SU-DHL-6 (cell line): ENCODE measurements at regions not wholly inside any gene's neighbourhood (a gene's known extent, or its start where the extent isn't known, plus 50 kb on each side); places are given as distances from the start of the nearest gene placed in this dataset.

Experiments
- H2AFZ ChIP-seq: fragments of 200-600 bp; sonication (generic); 2 replicates; pipeline ENCODE4 v1.6.1; 2014; ENCODE audit warnings: low read depth, mild to moderate bottlenecking, moderate library complexity, mixed read lengths, antibody characterized with exemption, low read length; ENCODE audit not compliant: severe bottlenecking
- H3F3A ChIP-seq: fragments of 200-600 bp; shearing (Covaris generic); 2 replicates; pipeline ENCODE4 v1.6.0; 2016; ENCODE audit warnings: antibody characterized with exemption, mild to moderate bottlenecking; ENCODE audit not compliant: insufficient read depth
- H3K27ac ChIP-seq: fragments of 200-600 bp; sonication (generic); 2 replicates; pipeline ENCODE4 v1.5.1; 2016; ENCODE audit warnings: low read depth, mild to moderate bottlenecking, low read length, moderate library complexity, mixed read lengths
- H3K27me3 ChIP-seq: fragments of 200-600 bp; sonication (generic), shearing (Covaris generic); 2 replicates; pipeline ENCODE4 v1.6.0; 2014; ENCODE audit warnings: mild to moderate bottlenecking, low read length
- H3K36me3 ChIP-seq: fragments of 200-600 bp; sonication (generic); 2 replicates; pipeline ENCODE4 v1.6.1; 2014; ENCODE audit warnings: mild to moderate bottlenecking, low read length, mixed read lengths
- H3K4me2 ChIP-seq: fragments of 300-600, 200-600 bp; shearing (Covaris generic), sonication (generic); 2 replicates; pipeline ENCODE4 v1.6.0; 2014; ENCODE audit warnings: low read length, low read depth, mild to moderate bottlenecking; ENCODE audit not compliant: poor library complexity, severe bottlenecking
- H3K4me3 ChIP-seq: fragments of 200-600 bp; sonication (generic); 2 replicates; pipeline ENCODE4 v1.5.1; 2014; ENCODE audit warnings: antibody characterized with exemption, low read length, mild to moderate bottlenecking, mixed read lengths; ENCODE audit not compliant: insufficient read depth, poor library complexity, severe bottlenecking
- H3K79me2 ChIP-seq: fragments of 200-600 bp; sonication (generic); 2 replicates; pipeline ENCODE4 v1.6.1; 2014; ENCODE audit warnings: mild to moderate bottlenecking, low read length, moderate library complexity; ENCODE audit not compliant: insufficient read depth
- H3K9ac ChIP-seq: fragments of 200-600 bp; sonication (generic); 2 replicates; pipeline ENCODE4 v1.7.0; 2014; ENCODE audit warnings: mild to moderate bottlenecking, low read length
- H3K9me2 ChIP-seq: fragments of 200-600 bp; sonication (generic); replicated peaks from 2 replicates; pipeline ENCODE4 v1.6.1; 2014; ENCODE audit warnings: low read length; ENCODE audit not compliant: insufficient read depth
- H3K9me3 ChIP-seq: fragments of 200-600 bp; sonication (generic); 2 replicates; pipeline ENCODE4 v1.6.1; 2014; ENCODE audit warnings: low read length, mixed read lengths; ENCODE audit not compliant: insufficient read depth
- H4K20me1 ChIP-seq: fragments of 200-600 bp; sonication (generic); 2 replicates; pipeline ENCODE4 v1.6.1; 2014; ENCODE audit warnings: low read depth, mild to moderate bottlenecking, antibody characterized with exemption, low read length, moderate library complexity, mixed read lengths
- EZH2phosphoT487 ChIP-seq: fragments of 200-600 bp; sonication (generic), shearing (Covaris generic); conservative IDR thresholded peaks from 2 replicates; pipeline ENCODE4 v1.6.1; 2018; ENCODE audit warnings: mild to moderate bottlenecking, antibody characterized with exemption, low read length, moderate library complexity, mixed read lengths
- TF ChIP-seq, protein P1 (sequence below): fragments of 200-600 bp; sonication (generic); IDR thresholded peaks from one replicate; pipeline ENCODE4 v1.5.1; 2017; ENCODE audit warnings: antibody characterized with exemption, mild to moderate bottlenecking, low read length, moderate library complexity; ENCODE audit not compliant: insufficient read depth, poor library complexity, severe bottlenecking

DNA sequence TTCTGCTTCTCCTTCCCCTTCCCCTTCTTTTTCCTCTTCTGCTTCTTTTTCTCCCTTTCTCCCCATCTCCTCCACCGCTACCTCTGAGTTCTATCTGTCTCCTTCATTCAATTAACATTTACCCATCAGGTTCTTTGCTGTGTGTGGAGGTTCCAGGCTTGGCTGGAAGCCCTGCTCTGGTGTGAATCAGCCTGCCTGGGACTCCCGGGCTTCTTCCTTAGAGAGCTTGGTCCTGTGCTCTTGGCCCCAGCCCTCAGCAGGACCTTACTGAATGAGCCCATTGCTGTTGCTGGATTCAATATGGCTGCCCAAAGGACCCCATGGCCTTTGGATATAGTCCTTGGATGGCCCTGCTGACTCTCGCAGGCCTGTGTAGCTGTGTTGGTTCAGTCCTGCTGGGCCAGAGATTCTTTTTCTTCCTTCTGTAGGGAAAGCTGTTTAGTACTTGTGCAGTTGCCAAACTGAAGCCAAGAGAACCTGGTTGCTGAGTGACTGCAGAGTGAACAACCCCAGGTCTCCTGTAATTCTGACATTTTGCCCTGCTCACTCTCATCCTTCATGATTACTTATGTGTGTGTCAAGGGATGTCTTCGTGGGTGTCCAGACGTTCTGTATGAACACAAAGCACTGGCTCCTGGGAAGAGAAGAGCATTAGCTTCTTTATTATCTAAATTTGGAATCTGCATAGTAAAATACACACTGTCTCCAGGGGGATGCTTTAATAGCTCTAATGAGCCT is 81.0 kb upstream of the ZBED5 start:
- no peak overlapping the region for H2AFZ ChIP-seq
- no peaks in the 10 kb centered on the region for H3K9me2 ChIP-seq
- H3K4me3 ChIP-seq: no peak overlapping the region
- no peaks in the 10 kb centered on the region for H3K9me3 ChIP-seq
- no peaks in the 10 kb centered on the region for H3F3A ChIP-seq
- H4K20me1 ChIP-seq: no peaks in the 10 kb centered on the region
- H3K36me3 ChIP-seq: no peaks in the 10 kb centered on the region
- no peak overlapping the region for H3K9ac ChIP-seq
- no peak overlapping the region for H3K27ac ChIP-seq
- no peaks in the 10 kb centered on the region for H3K79me2 ChIP-seq
- H3K4me2 ChIP-seq: no peak overlapping the region
- no peaks in the 10 kb centered on the region for H3K27me3 ChIP-seq
- TF ChIP-seq, protein P1, sequence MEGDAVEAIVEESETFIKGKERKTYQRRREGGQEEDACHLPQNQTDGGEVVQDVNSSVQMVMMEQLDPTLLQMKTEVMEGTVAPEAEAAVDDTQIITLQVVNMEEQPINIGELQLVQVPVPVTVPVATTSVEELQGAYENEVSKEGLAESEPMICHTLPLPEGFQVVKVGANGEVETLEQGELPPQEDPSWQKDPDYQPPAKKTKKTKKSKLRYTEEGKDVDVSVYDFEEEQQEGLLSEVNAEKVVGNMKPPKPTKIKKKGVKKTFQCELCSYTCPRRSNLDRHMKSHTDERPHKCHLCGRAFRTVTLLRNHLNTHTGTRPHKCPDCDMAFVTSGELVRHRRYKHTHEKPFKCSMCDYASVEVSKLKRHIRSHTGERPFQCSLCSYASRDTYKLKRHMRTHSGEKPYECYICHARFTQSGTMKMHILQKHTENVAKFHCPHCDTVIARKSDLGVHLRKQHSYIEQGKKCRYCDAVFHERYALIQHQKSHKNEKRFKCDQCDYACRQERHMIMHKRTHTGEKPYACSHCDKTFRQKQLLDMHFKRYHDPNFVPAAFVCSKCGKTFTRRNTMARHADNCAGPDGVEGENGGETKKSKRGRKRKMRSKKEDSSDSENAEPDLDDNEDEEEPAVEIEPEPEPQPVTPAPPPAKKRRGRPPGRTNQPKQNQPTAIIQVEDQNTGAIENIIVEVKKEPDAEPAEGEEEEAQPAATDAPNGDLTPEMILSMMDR: no peak
- TF ChIP-seq EZH2phosphoT487: no peak

DNA sequence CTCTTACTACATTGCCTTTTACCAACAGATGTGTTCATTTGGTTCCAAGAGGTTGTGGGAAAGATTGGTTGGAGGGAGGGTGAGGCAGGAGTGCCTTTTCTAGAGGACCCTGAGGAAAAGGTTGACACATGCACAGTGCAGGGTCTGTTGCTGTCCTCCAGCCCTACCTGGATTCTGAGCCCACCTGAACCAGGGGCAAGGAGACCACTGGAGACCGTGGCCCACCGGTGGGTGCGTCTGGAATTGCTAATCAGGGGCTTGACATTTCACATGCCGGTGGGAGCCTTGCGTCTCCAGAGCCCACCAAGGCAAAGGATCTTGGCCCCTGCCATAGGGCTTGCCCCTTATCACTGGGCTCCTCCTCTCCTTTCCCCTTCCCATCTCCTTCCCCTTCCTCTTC is 80.4 kb upstream of the ZBED5 start:
- H3K9me3 ChIP-seq: no peaks in the 10 kb centered on the region
- H3K27ac ChIP-seq: no peak overlapping the region
- H3K4me3 ChIP-seq: no peak overlapping the region
- no peaks in the 10 kb centered on the region for H3K79me2 ChIP-seq
- H3F3A ChIP-seq: no peaks in the 10 kb centered on the region
- H3K9me2 ChIP-seq: no peaks in the 10 kb centered on the region
- no peak overlapping the region for H2AFZ ChIP-seq
- no peak overlapping the region for H3K4me2 ChIP-seq
- no peaks in the 10 kb centered on the region for H3K36me3 ChIP-seq
- H4K20me1 ChIP-seq: no peaks in the 10 kb centered on the region
- no peaks in the 10 kb centered on the region for H3K27me3 ChIP-seq
- no peak for TF ChIP-seq EZH2phosphoT487
- TF ChIP-seq, protein P1: no peak
- H3K9ac ChIP-seq: no peak overlapping the region

DNA sequence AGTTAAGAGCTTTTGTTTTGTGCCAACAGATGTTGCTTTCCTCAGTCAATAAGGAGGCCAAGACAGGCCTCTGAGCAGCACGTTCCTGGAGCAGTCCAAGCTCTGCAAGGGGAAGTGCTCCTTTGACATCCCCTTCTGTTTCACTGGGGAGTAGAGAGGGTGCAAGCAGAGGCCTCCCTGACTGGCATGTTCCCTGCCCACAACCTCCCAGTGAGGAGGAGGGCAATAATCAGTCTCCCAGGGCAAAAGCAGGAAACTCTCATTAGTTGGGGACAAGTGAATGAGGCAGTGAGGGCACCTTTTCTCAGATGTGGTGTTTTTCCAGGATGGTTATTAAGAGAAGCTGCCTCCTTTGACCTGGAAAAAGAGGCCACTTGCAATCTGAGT is 79.5 kb upstream of the ZBED5 start:
- Histone ChIP-seq H3K27ac (no peak overlapping the region), H3F3A (no peaks in the 10 kb centered on the region), H3K9me3 (no peaks in the 10 kb centered on the region), H4K20me1 (no peaks in the 10 kb centered on the region), H3K36me3 (no peaks in the 10 kb centered on the region), H3K27me3 (no peaks in the 10 kb centered on the region), H2AFZ (no peak overlapping the region), H3K9me2 (no peaks in the 10 kb centered on the region), H3K4me2 (no peak overlapping the region), H3K9ac (no peak overlapping the region), H3K4me3 (no peak overlapping the region), H3K79me2 (no peaks in the 10 kb centered on the region)
- no peak for TF ChIP-seq EZH2phosphoT487
- TF ChIP-seq, protein P1: no peak
